B cell (primary cell): ENCODE measurements at regions not wholly inside any gene's neighbourhood (a gene's known extent, or its start where the extent isn't known, plus 50 kb on each side); places are given as distances from the start of the nearest gene placed in this dataset.

ENCODE experiments used
- ATAC-seq: fragments of 200-7000 bp; cut with Tn5 transposase; one replicate; pipeline ENCODE4 v1.10.0; 2021; ENCODE audit warnings: low read depth, mild to moderate bottlenecking, moderate number of reproducible peaks, moderate library complexity
- CTCF ChIA-PET: fragments of 350-600 bp; sonication (Branson Sonifier 250); formaldehyde crosslinking; loops from one replicate; lab custom pipeline; 2021; ENCODE audit warnings: antibody characterized with exemption, inconsistent platforms; lab: Charles Lee
- POLR2A ChIA-PET: fragments of 350-600 bp; sonication (Branson Sonifier 250); formaldehyde crosslinking; loops from one replicate; lab custom pipeline; 2021; ENCODE audit warnings: antibody characterized with exemption; lab: Charles Lee
- DNase-seq: peaks from one replicate; pipeline ENCODE4 v3.0.0; 2013
- H2AFZ ChIP-seq: 2 replicates; pipeline ENCODE4 v1.6.1; 2012; ENCODE audit warnings: mild to moderate bottlenecking, low read depth, low read length; ENCODE audit not compliant: insufficient read depth, poor library complexity, severe bottlenecking
- H3K27ac ChIP-seq, 2 donors: 1 replicate in 1 of 2; 2 replicates in 1 of 2; pipeline ENCODE4 v1.5.1; 2012 to 2013; ENCODE audit warnings: low read length in 2 of 2, mild to moderate bottlenecking in 2 of 2, moderate library complexity in 1 of 2
- H3K27me3 ChIP-seq, 4 experiments: fragments of 200-600 bp in 1 of 4; sonication (generic) in 1 of 4; replicated peaks in 1 of 4; 1 replicate in 2 of 4; 2 replicates in 2 of 4; pipeline versions ENCODE4 v1.6.1 to v1.7.0; 2013 to 2016; ENCODE audit warnings: low read length in 3 of 4, mild to moderate bottlenecking in 2 of 4, mixed read lengths in 1 of 4, moderate library complexity in 1 of 4; ENCODE audit not compliant: insufficient read depth in 4 of 4, control insufficient read depth in 3 of 4; ENCODE audit errors: control extremely low read depth in 1 of 4
- H3K36me3 ChIP-seq, 2 experiments: replicated peaks in 1 of 2; 1 replicate in 1 of 2; 2 replicates in 1 of 2; pipeline versions ENCODE4 v1.6.1 to v1.7.1; 2013; ENCODE audit warnings: low read length in 1 of 2; ENCODE audit not compliant: insufficient read depth in 2 of 2, control insufficient read depth in 1 of 2; ENCODE audit errors: control extremely low read depth in 1 of 2, extremely low read depth in 1 of 2
- H3K4me1 ChIP-seq, 2 donors: fragments of 200-600 bp in 1 of 2; sonication (generic) in 1 of 2; 1 replicate in 1 of 2; 2 replicates in 1 of 2; pipeline versions ENCODE4 v1.5.1 to v1.6.1; 2013 to 2017; ENCODE audit warnings: low read length in 2 of 2; ENCODE audit not compliant: control insufficient read depth in 2 of 2, insufficient read depth in 2 of 2
- H3K4me2 ChIP-seq: replicated peaks from 2 replicates; pipeline ENCODE3; 2012; ENCODE audit warnings: mild to moderate bottlenecking, low read depth, low read length; ENCODE audit not compliant: poor library complexity, severe bottlenecking
- H3K4me3 ChIP-seq, 5 experiments: fragments of 200-600 bp in 1 of 5; sonication (generic) in 1 of 5; 1 replicate in 3 of 5; 2 replicates in 2 of 5; pipeline versions ENCODE4 v1.5.1 to v1.7.0; 2011 to 2016; ENCODE audit warnings: low read length in 4 of 5, mild to moderate bottlenecking in 4 of 5, low read depth in 2 of 5, control low read depth in 1 of 5, moderate library complexity in 1 of 5; ENCODE audit not compliant: insufficient read depth in 1 of 5; ENCODE audit errors: control extremely low read depth in 1 of 5, extremely low read depth in 1 of 5
- H3K79me2 ChIP-seq: fragments of 200-600 bp; sonication (generic); one replicate; pipeline ENCODE4 v1.6.0; 2016; ENCODE audit warnings: low read length; ENCODE audit not compliant: control insufficient read depth, insufficient read depth
- H3K9ac ChIP-seq: fragments of 200-600 bp; sonication (generic); 2 replicates; pipeline ENCODE4 v1.6.1; 2017; ENCODE audit warnings: mild to moderate bottlenecking, low read length, moderate library complexity
- H3K9me3 ChIP-seq, 3 donors: one replicate each; pipeline versions ENCODE4 v1.6.1 to v1.7.1; 2013; ENCODE audit warnings: low read length in 2 of 3; ENCODE audit not compliant: control insufficient read depth in 2 of 3, insufficient read depth in 1 of 3; ENCODE audit errors: control extremely low read depth in 1 of 3
- H4K20me1 ChIP-seq: 2 replicates; pipeline ENCODE4 v1.6.0; 2012; ENCODE audit warnings: mild to moderate bottlenecking, low read length; ENCODE audit not compliant: insufficient read depth, control insufficient read depth, poor library complexity, severe bottlenecking
- H3K27ac Mint-ChIP-seq: one replicate; pipeline ENCODE4 v1.8.0; 2021; ENCODE audit warnings: mixed read lengths
- H3K27me3 Mint-ChIP-seq: one replicate; pipeline ENCODE4 v1.8.0; 2021; ENCODE audit warnings: mixed read lengths
- H3K4me1 Mint-ChIP-seq: one replicate; pipeline ENCODE4 v1.8.0; 2021; ENCODE audit warnings: mixed read lengths
- H3K4me3 Mint-ChIP-seq: one replicate; pipeline ENCODE4 v1.8.0; 2021; ENCODE audit warnings: mixed read lengths
- H3K9me3 Mint-ChIP-seq: one replicate; pipeline ENCODE4 v1.8.0; 2022; ENCODE audit warnings: mixed read lengths; ENCODE audit not compliant: insufficient read depth
- EZH2 ChIP-seq: IDR thresholded peaks from 2 replicates; pipeline ENCODE4 v1.6.1; 2012; ENCODE audit warnings: borderline replicate concordance, low read depth, mild to moderate bottlenecking, moderate library complexity, low read length; ENCODE audit not compliant: insufficient read depth, poor library complexity, severe bottlenecking
- WGBS: methylation state at CpG from one replicate; pipeline ENCODE4 v1.1.5; 2013; ENCODE audit warnings: missing lambda C conversion rate; ENCODE audit not compliant: insufficient coverage; 5-methylcytosine and 5-hydroxymethylcytosine counted together
- intact Hi-C: fragments of 100-400 bp; cut with micrococcal nuclease; formaldehyde crosslinking; loops from one replicate; pipeline ENCODE4 v1.10.0; 2022
- TF ChIP-seq, protein P1 (sequence below): fragments of 200-600 bp; IDR thresholded peaks from one replicate; pipeline ENCODE4 v1.8.0; 2022; ENCODE audit warnings: antibody characterized with exemption, mild to moderate bottlenecking

DNA sequence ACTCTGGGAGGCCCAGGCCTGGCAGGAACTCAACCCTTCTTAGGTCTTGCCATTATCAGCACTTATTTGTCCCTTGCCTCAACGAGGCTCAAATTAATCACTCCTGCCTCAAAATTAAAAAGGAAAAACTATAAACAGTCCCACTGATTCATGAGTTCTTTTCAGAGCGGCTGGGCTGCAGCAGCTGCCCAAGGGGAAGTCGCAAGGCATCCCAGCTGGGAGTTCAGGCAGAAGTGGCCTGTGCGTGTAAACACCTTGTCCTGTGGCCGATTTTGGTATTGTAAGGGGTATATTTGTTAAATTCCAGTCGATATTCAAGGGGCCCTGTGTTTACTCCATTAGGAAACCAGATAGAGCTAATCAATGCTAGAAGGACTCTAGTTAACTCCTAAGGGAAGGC, 213.9 kb upstream of the CADM1 start:
- intact Hi-C loops, result no loop called here
- H4K20me1 ChIP-seq, result no peaks in the 10 kb centered on the region
- CTCF ChIA-PET, result no interaction called here
- H2AFZ ChIP-seq, result no peak overlapping the region
- no peaks in the 10 kb centered on the region for H3K36me3 ChIP-seq
- no peak overlapping the region for H3K4me2 ChIP-seq
- peaks cover 0 to 23% (median 0%) of the 10 kb centered on the region in 3 donors for H3K9me3 ChIP-seq
- no peaks in the 10 kb centered on the region for H3K4me1 ChIP-seq
- 76% methylated on average over 5 of the region's 6 CpGs for WGBS
- H3K27me3 ChIP-seq, result peaks cover 0 to 3% (median 0%) of the 10 kb centered on the region in 4 experiments
- ATAC-seq (no peak), DNase-seq (no peak)
- no peaks in the 10 kb centered on the region for H3K79me2 ChIP-seq
- Mint-ChIP-seq H3K27me3 (no peaks in the 10 kb centered on the region), H3K9me3 (peaks cover 1% of the 10 kb centered on the region), H3K4me3 (no peak overlapping the region), H3K4me1 (no peaks in the 10 kb centered on the region), H3K27ac (no peak overlapping the region)
- TF ChIP-seq, protein P1, sequence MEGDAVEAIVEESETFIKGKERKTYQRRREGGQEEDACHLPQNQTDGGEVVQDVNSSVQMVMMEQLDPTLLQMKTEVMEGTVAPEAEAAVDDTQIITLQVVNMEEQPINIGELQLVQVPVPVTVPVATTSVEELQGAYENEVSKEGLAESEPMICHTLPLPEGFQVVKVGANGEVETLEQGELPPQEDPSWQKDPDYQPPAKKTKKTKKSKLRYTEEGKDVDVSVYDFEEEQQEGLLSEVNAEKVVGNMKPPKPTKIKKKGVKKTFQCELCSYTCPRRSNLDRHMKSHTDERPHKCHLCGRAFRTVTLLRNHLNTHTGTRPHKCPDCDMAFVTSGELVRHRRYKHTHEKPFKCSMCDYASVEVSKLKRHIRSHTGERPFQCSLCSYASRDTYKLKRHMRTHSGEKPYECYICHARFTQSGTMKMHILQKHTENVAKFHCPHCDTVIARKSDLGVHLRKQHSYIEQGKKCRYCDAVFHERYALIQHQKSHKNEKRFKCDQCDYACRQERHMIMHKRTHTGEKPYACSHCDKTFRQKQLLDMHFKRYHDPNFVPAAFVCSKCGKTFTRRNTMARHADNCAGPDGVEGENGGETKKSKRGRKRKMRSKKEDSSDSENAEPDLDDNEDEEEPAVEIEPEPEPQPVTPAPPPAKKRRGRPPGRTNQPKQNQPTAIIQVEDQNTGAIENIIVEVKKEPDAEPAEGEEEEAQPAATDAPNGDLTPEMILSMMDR, result no peak
- no peak overlapping the region for H3K4me3 ChIP-seq
- no peak overlapping the region for H3K27ac ChIP-seq
- POLR2A ChIA-PET, result no interaction called here
- no peak overlapping the region for H3K9ac ChIP-seq

DNA sequence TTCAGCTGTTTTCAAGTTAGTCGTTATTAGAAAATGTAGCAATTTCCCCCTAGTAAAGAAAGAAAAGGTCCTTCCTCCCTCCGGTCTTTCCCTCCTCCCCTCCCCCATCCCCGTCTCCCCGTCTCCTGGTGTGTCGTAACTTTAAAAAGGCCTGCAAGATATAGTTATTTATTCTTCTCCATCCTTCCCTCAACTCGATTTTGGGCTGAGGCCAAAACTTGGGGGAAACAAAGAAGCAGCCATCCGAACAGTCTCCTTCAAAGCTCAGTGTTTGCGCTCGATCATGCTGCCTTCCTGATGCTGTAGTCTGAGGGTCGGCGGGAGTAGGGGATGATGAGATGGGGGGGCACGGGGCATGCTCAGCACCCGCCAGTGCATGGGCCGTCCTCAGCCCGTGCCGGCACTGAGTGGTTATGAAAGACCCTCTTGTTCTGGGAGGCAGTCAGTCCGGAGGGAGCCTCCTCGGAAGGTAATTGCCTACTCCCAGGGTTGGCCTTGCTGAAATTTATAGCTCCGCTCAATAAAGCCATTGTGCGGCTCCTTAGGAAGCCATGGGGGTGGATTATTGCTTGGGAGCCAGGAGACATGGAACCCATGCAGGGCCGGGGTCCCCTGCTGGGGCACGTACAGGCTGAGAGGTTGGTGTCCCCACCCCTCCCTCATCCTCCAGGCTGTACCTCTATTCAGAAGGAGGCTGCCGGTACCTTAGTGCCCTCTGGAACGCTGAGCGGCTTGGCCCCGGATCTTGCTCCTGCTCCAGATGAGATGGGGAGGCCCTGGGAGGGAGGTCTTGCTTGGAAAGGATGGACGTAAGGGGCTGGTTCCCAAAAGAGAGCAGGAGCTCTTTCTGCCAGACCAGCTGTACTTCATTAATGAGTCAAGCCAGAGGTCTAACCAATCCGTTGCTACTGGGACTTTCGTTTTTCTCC, 212.7 kb upstream of the CADM1 start:
- 86% methylated on average over 19 of the region's 29 CpGs for WGBS
- Histone ChIP-seq H3K4me1 (no peaks in the 10 kb centered on the region), H3K79me2 (no peaks in the 10 kb centered on the region), H3K27me3 (peaks cover 0 to 3% (median 0%) of the 10 kb centered on the region in 4 experiments), H3K36me3 (no peaks in the 10 kb centered on the region), H3K27ac (no peak overlapping the region), H3K9ac (no peak overlapping the region), H3K4me2 (no peak overlapping the region), H3K9me3 (peaks cover 0 to 23% (median 0%) of the 10 kb centered on the region in 3 donors), H3K4me3 (no peak overlapping the region), H4K20me1 (no peaks in the 10 kb centered on the region), H2AFZ (no peak overlapping the region)
- intact Hi-C loops, result no loop called here
- ChIA-PET POLR2A (no interaction called here), CTCF (no interaction called here)
- TF ChIP-seq, protein P1, result no peak
- no peak for TF ChIP-seq EZH2
- H3K4me1 Mint-ChIP-seq, result no peaks in the 10 kb centered on the region
- no peak overlapping the region for H3K4me3 Mint-ChIP-seq
- H3K9me3 Mint-ChIP-seq, result peaks cover 1% of the 10 kb centered on the region
- no peak overlapping the region for H3K27ac Mint-ChIP-seq
- DNase-seq (no peak), ATAC-seq (no peak)
- H3K27me3 Mint-ChIP-seq, result no peaks in the 10 kb centered on the region
